Ovary (tissue), 7 donors: ENCODE measurements at regions not wholly inside any gene's neighbourhood (a gene's known extent, or its start where the extent isn't known, plus 50 kb on each side); places are given as distances from the start of the nearest gene placed in this dataset.

Experiments
- DNase-seq, 5 donors: peaks; one replicate each; pipeline ENCODE4 v3.0.0-alpha.2; 2019 to 2020
- H3K27ac ChIP-seq, 2 donors: fragments of 200-600 bp; one replicate each; pipeline versions ENCODE4 v1.5.1 to v1.8.0; 2019 to 2022
- H3K27me3 ChIP-seq: fragments of 200-600 bp; one replicate; pipeline ENCODE4 v1.8.0; 2022
- H3K36me3 ChIP-seq: fragments of 200-600 bp; sonication (generic); one replicate; pipeline ENCODE4 v1.5.1; 2019
- H3K4me1 ChIP-seq: one replicate; pipeline ENCODE4 v1.8.1; 2013; ENCODE audit warnings: mild to moderate bottlenecking, moderate library complexity; ENCODE audit not compliant: insufficient read depth
- H3K4me3 ChIP-seq: fragments of 200-600 bp; sonication (generic); one replicate; pipeline ENCODE4 v1.5.1; 2017
- H3K9me3 ChIP-seq, 2 donors: fragments of 200-600 bp in 1 of 2; sonication (generic) in 1 of 2; one replicate each; pipeline versions ENCODE4 v1.5.1 to v1.8.1; 2013 to 2019; ENCODE audit warnings: mild to moderate bottlenecking in 1 of 2, moderate library complexity in 1 of 2
- CTCF ChIP-seq, 3 donors: fragments of 450-650 bp in 2 of 3; fragments of 200-600 bp in 1 of 3; IDR thresholded peaks; one replicate each; pipeline versions ENCODE4 v1.5.1 to v1.8.0; 2016 to 2022; ENCODE audit warnings: antibody characterized with exemption in 3 of 3, mild to moderate bottlenecking in 1 of 3
- EP300 ChIP-seq: sonication (generic); formaldehyde crosslinking; IDR thresholded peaks from one replicate; pipeline ENCODE4 v1.6.1; 2017; ENCODE audit warnings: antibody characterized with exemption
- POLR2A ChIP-seq: fragments of 450-650 bp; IDR thresholded peaks from one replicate; pipeline ENCODE4 v1.6.1; 2017; ENCODE audit warnings: antibody characterized with exemption, mild to moderate bottlenecking, moderate library complexity
- WGBS, 3 donors: extraction: QIAGEN DNeasy Blood & Tissue Kit in 1 of 3; methylation state at CpG; one replicate each; pipeline versions ENCODE4 v1.1.5 to v1.1.7; 2013 to 2017; 5-methylcytosine and 5-hydroxymethylcytosine counted together
- intact Hi-C, 4 donors: fragments of 100-400 bp; cut with DNase I; formaldehyde crosslinking; loops; one replicate each; pipeline versions ENCODE4 v1.11.0 to v1.15.1; 2022 to 2023
- donor health status: DM: no; HTN: no; CAD: no; lungs with moderate emphysema.
- donor health status: DM: no; HTN: no; CAD: no.
- donor health status: Bipolar disorder and iron deficiency.
- donor health status: DM: no; HTN: no; CAD: no.
- donor health status: DM: yes; HTN: yes; CAD: no.

GRCh38 chr6:3540253-3540820 is 83.5 kb upstream of the SLC22A23 start:
- DNase-seq: no peak
- TF ChIP-seq EP300: no peak
- no peak for TF ChIP-seq POLR2A
- no peak for TF ChIP-seq CTCF (IDR thresholded peaks at IDR 0.05)
- no peaks in the 10 kb centered on the region for H3K4me1 ChIP-seq
- no peaks in the 10 kb centered on the region for H3K36me3 ChIP-seq
- H3K27me3 ChIP-seq: no peaks in the 10 kb centered on the region
- no peak overlapping the region for H3K4me3 ChIP-seq
- WGBS, 3 donors: 94 to 96% (median 96%) methylated on average over 8 of the region's 8 CpGs
- H3K9me3 ChIP-seq: no peaks in the 10 kb centered on the region
- intact Hi-C loops: no loop called here
- H3K27ac ChIP-seq: no peak overlapping the region

GRCh38 chr6:3538536-3538935 is 81.7 kb upstream of the SLC22A23 start:
- Histone ChIP-seq H3K36me3 (no peaks in the 10 kb centered on the region), H3K27me3 (no peaks in the 10 kb centered on the region), H3K9me3 (no peaks in the 10 kb centered on the region), H3K4me1 (no peaks in the 10 kb centered on the region), H3K27ac (no peak overlapping the region), H3K4me3 (no peak overlapping the region)
- TF ChIP-seq POLR2A (no peak), EP300 (no peak), CTCF (IDR thresholded peaks at IDR 0.05) (no peak)
- WGBS, 3 donors: 56 to 65% (median 64%) methylated on average over 6 of the region's 6 CpGs
- no peak for DNase-seq
- intact Hi-C loops: no loop called here

- H3K9me3 ChIP-seq: no peaks in the 10 kb centered on the region
- no peak for DNase-seq
- intact Hi-C loops: no loop called here
- no peak overlapping the region for H3K27ac ChIP-seq
- no peaks in the 10 kb centered on the region for H3K27me3 ChIP-seq
- no peaks in the 10 kb centered on the region for H3K36me3 ChIP-seq
- no peak overlapping the region for H3K4me3 ChIP-seq
- no peaks in the 10 kb centered on the region for H3K4me1 ChIP-seq
- TF ChIP-seq EP300 (no peak), POLR2A (no peak), CTCF (IDR thresholded peaks at IDR 0.05) (no peak)
- WGBS, 3 donors: 73 to 80% (median 76%) methylated on average over 8 of the region's 8 CpGs
Measured at GRCh38 chr6:3536901-3537300, 80.1 kb upstream of the SLC22A23 start.

GRCh38 chr6:3535776-3536435 is 79.1 kb upstream of the SLC22A23 start:
- H3K27ac ChIP-seq: no peak overlapping the region
- H3K9me3 ChIP-seq: no peaks in the 10 kb centered on the region
- no peak for DNase-seq
- intact Hi-C loops: no loop called here
- H3K4me1 ChIP-seq: no peaks in the 10 kb centered on the region
- H3K27me3 ChIP-seq: no peaks in the 10 kb centered on the region
- 40 to 51% (median 49%) methylated on average over 19 of the region's 19 CpGs for WGBS, 3 donors
- H3K36me3 ChIP-seq: no peaks in the 10 kb centered on the region
- H3K4me3 ChIP-seq: no peak overlapping the region
- TF ChIP-seq CTCF (IDR thresholded peaks at IDR 0.05) (no peak), EP300 (no peak), POLR2A (no peak)
